Mesothelial cell of epicardium (in vitro differentiated cells): ENCODE measurements at regions not wholly inside any gene's neighbourhood (a gene's known extent, or its start where the extent isn't known, plus 50 kb on each side); places are given as distances from the start of the nearest gene placed in this dataset.

Experiments
- DNase-seq, 2 experiments: peaks; one replicate each; pipeline ENCODE4 v3.0.0; 2021; ENCODE audit warnings: low spot score in 2 of 2; ENCODE audit not compliant: unreplicated experiment in 2 of 2
- H3K27ac Mint-ChIP-seq: 2 replicates; pipeline ENCODE4 v1.8.0; 2021; ENCODE audit warnings: mixed read lengths
- H3K27me3 Mint-ChIP-seq: 2 replicates; pipeline ENCODE4 v1.8.0; 2021; ENCODE audit warnings: low read depth, mixed read lengths
- H3K36me3 Mint-ChIP-seq: 2 replicates; pipeline ENCODE4 v1.8.0; 2021; ENCODE audit warnings: mixed read lengths
- H3K4me1 Mint-ChIP-seq: 2 replicates; pipeline ENCODE4 v1.8.0; 2021; ENCODE audit warnings: mixed read lengths
- H3K4me3 Mint-ChIP-seq: 2 replicates; pipeline ENCODE4 v1.8.0; 2021; ENCODE audit warnings: mild to moderate bottlenecking, moderate library complexity, mixed read lengths
- H3K9me3 Mint-ChIP-seq: 2 replicates; pipeline ENCODE4 v1.8.0; 2021; ENCODE audit warnings: mixed read lengths
- TF ChIP-seq, protein P1 (sequence below): fragments of 200-600 bp; sonication (generic); IDR thresholded peaks from one replicate; pipeline ENCODE4 v1.5.0; 2021; ENCODE audit warnings: antibody characterized with exemption; ENCODE audit not compliant: unreplicated experiment

DNA sequence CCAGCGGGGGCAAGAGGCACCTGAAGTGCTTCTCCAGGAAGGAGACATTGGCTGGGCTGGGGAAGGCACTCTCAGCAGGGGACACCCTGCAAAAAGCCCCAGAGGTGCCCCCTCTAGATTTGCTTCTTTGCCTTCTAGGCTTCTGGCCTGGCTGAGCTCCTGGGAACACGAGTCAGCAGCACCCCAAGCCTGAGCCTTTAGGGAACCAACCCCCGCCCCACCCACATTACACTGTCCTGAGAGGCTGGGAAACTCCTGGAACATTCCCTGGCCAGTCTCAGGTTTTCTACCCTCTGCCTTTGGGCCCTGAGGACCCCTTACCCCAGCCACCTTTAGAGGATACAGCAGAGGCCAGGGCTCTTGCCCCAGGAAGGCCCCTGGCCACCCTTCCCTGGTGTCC lies 108.4 kb upstream of the LINGO1 start:
- H3K4me3 Mint-ChIP-seq, result no peak overlapping the region
- TF ChIP-seq, protein P1, sequence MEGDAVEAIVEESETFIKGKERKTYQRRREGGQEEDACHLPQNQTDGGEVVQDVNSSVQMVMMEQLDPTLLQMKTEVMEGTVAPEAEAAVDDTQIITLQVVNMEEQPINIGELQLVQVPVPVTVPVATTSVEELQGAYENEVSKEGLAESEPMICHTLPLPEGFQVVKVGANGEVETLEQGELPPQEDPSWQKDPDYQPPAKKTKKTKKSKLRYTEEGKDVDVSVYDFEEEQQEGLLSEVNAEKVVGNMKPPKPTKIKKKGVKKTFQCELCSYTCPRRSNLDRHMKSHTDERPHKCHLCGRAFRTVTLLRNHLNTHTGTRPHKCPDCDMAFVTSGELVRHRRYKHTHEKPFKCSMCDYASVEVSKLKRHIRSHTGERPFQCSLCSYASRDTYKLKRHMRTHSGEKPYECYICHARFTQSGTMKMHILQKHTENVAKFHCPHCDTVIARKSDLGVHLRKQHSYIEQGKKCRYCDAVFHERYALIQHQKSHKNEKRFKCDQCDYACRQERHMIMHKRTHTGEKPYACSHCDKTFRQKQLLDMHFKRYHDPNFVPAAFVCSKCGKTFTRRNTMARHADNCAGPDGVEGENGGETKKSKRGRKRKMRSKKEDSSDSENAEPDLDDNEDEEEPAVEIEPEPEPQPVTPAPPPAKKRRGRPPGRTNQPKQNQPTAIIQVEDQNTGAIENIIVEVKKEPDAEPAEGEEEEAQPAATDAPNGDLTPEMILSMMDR, result no peak
- peaks cover 53% of the 10 kb centered on the region for H3K27me3 Mint-ChIP-seq

GRCh38 chr15:77739591-77740378 lies 107.1 kb upstream of the LINGO1 start:
- peaks cover 62% of the 10 kb centered on the region for H3K27me3 Mint-ChIP-seq
- DNase-seq, result no peak
- H3K4me3 Mint-ChIP-seq, result no peak overlapping the region
- no peak overlapping the region for H3K27ac Mint-ChIP-seq
- peaks cover 5% of the 10 kb centered on the region for H3K4me1 Mint-ChIP-seq
- no peaks in the 10 kb centered on the region for H3K9me3 Mint-ChIP-seq
- no peaks in the 10 kb centered on the region for H3K36me3 Mint-ChIP-seq
- TF ChIP-seq, protein P1, result no peak

More for the DNA sequence above, 108.4 kb upstream of the LINGO1 start:
- Mint-ChIP-seq H3K36me3 (no peaks in the 10 kb centered on the region), H3K27ac (no peak overlapping the region), H3K9me3 (no peaks in the 10 kb centered on the region), H3K4me1 (peaks cover 5% of the 10 kb centered on the region)
- no peak for DNase-seq

- H3K4me1 Mint-ChIP-seq, result peaks cover 5% of the 10 kb centered on the region
- TF ChIP-seq, protein P1, result no peak
- DNase-seq, result no peak
- no peaks in the 10 kb centered on the region for H3K9me3 Mint-ChIP-seq
- no peak overlapping the region for H3K4me3 Mint-ChIP-seq
- peaks cover 63% of the 10 kb centered on the region for H3K27me3 Mint-ChIP-seq
- H3K36me3 Mint-ChIP-seq, result no peaks in the 10 kb centered on the region
- no peak overlapping the region for H3K27ac Mint-ChIP-seq
Observed at GRCh38 chr15:77738441-77739302, 106.0 kb upstream of the LINGO1 start.

- Mint-ChIP-seq H3K4me1 (peaks cover 5% of the 10 kb centered on the region), H3K27ac (no peak overlapping the region), H3K9me3 (no peaks in the 10 kb centered on the region), H3K36me3 (no peaks in the 10 kb centered on the region), H3K4me3 (no peak overlapping the region), H3K27me3 (peaks cover 58% of the 10 kb centered on the region)
- TF ChIP-seq, protein P1, result no peak
- no peak for DNase-seq
Observed at GRCh38 chr15:77738038-77738370, 105.3 kb upstream of the LINGO1 start.

DNA sequence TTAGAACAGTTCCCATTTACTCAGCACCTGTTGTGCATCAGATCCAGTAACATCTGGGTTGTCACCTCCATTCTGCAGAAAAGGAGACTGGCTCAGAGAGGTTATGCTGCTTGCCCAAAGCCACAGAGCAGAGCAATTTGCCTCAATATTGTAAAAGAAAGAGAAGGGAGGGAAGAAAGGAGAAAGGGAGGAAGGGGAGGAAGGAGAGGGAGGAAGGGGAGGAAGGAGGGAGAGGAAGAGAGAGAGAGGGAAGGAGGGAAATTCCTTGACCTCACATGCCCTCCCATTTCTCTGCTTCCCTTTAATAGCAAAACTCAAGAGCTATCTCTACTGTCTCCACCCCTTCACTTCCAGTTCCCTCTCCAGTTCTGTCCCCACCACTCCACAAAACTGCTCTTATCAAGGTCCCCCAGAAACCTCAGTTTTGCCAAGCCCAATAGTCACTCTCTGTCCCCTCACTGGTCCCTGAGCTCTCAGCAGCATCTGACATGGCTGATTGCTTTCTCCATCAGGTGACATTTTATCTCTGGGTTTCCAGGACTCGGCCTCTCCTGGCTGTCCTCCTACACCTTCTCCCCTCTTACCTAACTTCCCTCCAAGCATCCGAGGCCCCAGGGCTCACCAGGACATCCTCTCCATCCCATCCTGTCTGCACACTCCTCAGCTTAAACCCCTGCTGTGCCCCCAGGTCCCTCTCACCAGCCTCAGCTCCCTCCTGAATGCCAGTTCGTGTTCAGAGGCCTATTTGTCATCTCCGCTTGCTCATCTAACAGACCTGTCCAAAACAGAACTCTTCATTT lies 104.7 kb upstream of the LINGO1 start:
- Mint-ChIP-seq H3K4me3 (no peak overlapping the region), H3K27me3 (peaks cover 56% of the 10 kb centered on the region), H3K27ac (no peak overlapping the region), H3K9me3 (no peaks in the 10 kb centered on the region), H3K36me3 (no peaks in the 10 kb centered on the region), H3K4me1 (peaks cover 5% of the 10 kb centered on the region)
- TF ChIP-seq, protein P1, result no peak
- DNase-seq, result no peak
